H9 (cell line): ENCODE measurements at regions not wholly inside any gene's neighbourhood (a gene's known extent, or its start where the extent isn't known, plus 50 kb on each side); places are given as distances from the start of the nearest gene placed in this dataset.

Experiments used
- DNase-seq: peaks from one replicate; pipeline ENCODE4 v3.0.0-alpha.2; 2017
- H2AFZ ChIP-seq: one replicate; pipeline ENCODE4 v1.6.1; 2013; ENCODE audit warnings: mild to moderate bottlenecking, low read length, control low read depth, moderate library complexity
- H2AK5ac ChIP-seq: 2 replicates; pipeline ENCODE4 v1.6.1; 2013; ENCODE audit warnings: low read length, control low read depth, mixed read lengths; ENCODE audit not compliant: insufficient read length
- H2BK120ac ChIP-seq: one replicate; pipeline ENCODE4 v1.6.1; 2013; ENCODE audit warnings: low read depth, mild to moderate bottlenecking, low read length, control low read depth, inconsistent platforms; ENCODE audit not compliant: poor library complexity, severe bottlenecking
- H2BK12ac ChIP-seq: 2 replicates; pipeline ENCODE4 v1.6.1; 2013; ENCODE audit warnings: low read length, control low read depth, mixed read lengths, low read depth; ENCODE audit not compliant: insufficient read length
- H2BK15ac ChIP-seq: 2 replicates; pipeline ENCODE4 v1.6.1; 2013; ENCODE audit warnings: low read depth, low read length, control low read depth
- H2BK20ac ChIP-seq: one replicate; pipeline ENCODE4 v1.6.1; 2013; ENCODE audit warnings: low read depth, mild to moderate bottlenecking, low read length, control low read depth, inconsistent platforms; ENCODE audit not compliant: poor library complexity, severe bottlenecking
- H2BK5ac ChIP-seq: 2 replicates; pipeline ENCODE4 v1.6.1; 2013; ENCODE audit warnings: low read length, control low read depth, mixed read lengths; ENCODE audit not compliant: insufficient read length
- H3K14ac ChIP-seq: 2 replicates; pipeline ENCODE4 v1.6.1; 2013; ENCODE audit warnings: low read length, control low read depth; ENCODE audit not compliant: insufficient read depth
- H3K18ac ChIP-seq: 2 replicates; pipeline ENCODE4 v1.6.1; 2013; ENCODE audit warnings: low read depth, mild to moderate bottlenecking, mixed read lengths, low read length, control low read depth; ENCODE audit not compliant: insufficient read length
- H3K23ac ChIP-seq: 2 replicates; pipeline ENCODE4 v1.6.1; 2013; ENCODE audit warnings: low read length, control low read depth, mixed read lengths, low read depth; ENCODE audit not compliant: insufficient read length
- H3K23me2 ChIP-seq: 2 replicates; pipeline ENCODE4 v1.6.1; 2013; ENCODE audit warnings: low read depth, mild to moderate bottlenecking, mixed read lengths, low read length, control low read depth; ENCODE audit not compliant: insufficient read length, poor library complexity, severe bottlenecking
- H3K27ac ChIP-seq: 2 replicates; pipeline ENCODE4 v1.5.1; 2013; ENCODE audit warnings: low read length, control low read depth, mixed read lengths, low read depth; ENCODE audit not compliant: insufficient read length
- H3K27me3 ChIP-seq: 2 replicates; pipeline ENCODE4 v1.6.1; 2013; ENCODE audit warnings: low read length, control low read depth, inconsistent platforms; ENCODE audit not compliant: insufficient read depth
- H3K4ac ChIP-seq: 2 replicates; pipeline ENCODE4 v1.6.1; 2013; ENCODE audit warnings: low read depth, mild to moderate bottlenecking, control low read depth, inconsistent platforms, low read length, moderate library complexity
- H3K4me1 ChIP-seq: 2 replicates; pipeline ENCODE4 v1.6.1; 2013; ENCODE audit warnings: low read length, control low read depth, inconsistent platforms; ENCODE audit not compliant: insufficient read depth
- H3K4me2 ChIP-seq: 2 replicates; pipeline ENCODE4 v1.6.1; 2013; ENCODE audit warnings: low read length, control low read depth, mixed read lengths; ENCODE audit not compliant: insufficient read length, insufficient read depth
- H3K56ac ChIP-seq: 2 replicates; pipeline ENCODE4 v1.6.1; 2013; ENCODE audit warnings: low read depth, mild to moderate bottlenecking, mixed read lengths, low read length, control low read depth; ENCODE audit not compliant: insufficient read length
- H3K79me1 ChIP-seq: 2 replicates; pipeline ENCODE4 v1.6.1; 2013; ENCODE audit warnings: low read depth, mild to moderate bottlenecking, moderate library complexity, low read length, control low read depth, inconsistent platforms; ENCODE audit not compliant: insufficient read depth, poor library complexity, severe bottlenecking
- H3K79me2 ChIP-seq: 2 replicates; pipeline ENCODE4 v1.6.1; 2013; ENCODE audit warnings: low read length, control low read depth, inconsistent platforms; ENCODE audit not compliant: insufficient read depth
- H3K9ac ChIP-seq: 2 replicates; pipeline ENCODE4 v1.6.1; 2013; ENCODE audit warnings: low read length, control low read depth, mixed read lengths; ENCODE audit not compliant: insufficient read length; ENCODE audit errors: extremely low read depth
- H3K9me3 ChIP-seq: one replicate; pipeline ENCODE4 v1.6.1; 2013; ENCODE audit warnings: low read depth, low read length, inconsistent platforms; ENCODE audit not compliant: control insufficient read depth
- H3T11ph ChIP-seq: one replicate; pipeline ENCODE4 v1.6.1; 2013; ENCODE audit warnings: mild to moderate bottlenecking, low read length, control low read depth, inconsistent platforms
- H4K20me1 ChIP-seq: one replicate; pipeline ENCODE4 v1.6.1; 2013; ENCODE audit not compliant: control insufficient read depth, insufficient read length, insufficient read depth
- H4K5ac ChIP-seq: 2 replicates; pipeline ENCODE4 v1.6.1; 2013; ENCODE audit warnings: low read depth, mild to moderate bottlenecking, mixed read lengths, low read length, control low read depth; ENCODE audit not compliant: insufficient read length
- H4K8ac ChIP-seq: replicated peaks from 2 replicates; pipeline ENCODE4 v1.6.1; 2013; ENCODE audit warnings: low read length, control low read depth, mixed read lengths, low read depth; ENCODE audit not compliant: insufficient read length
- H4K91ac ChIP-seq: 2 replicates; pipeline ENCODE4 v1.6.1; 2013; ENCODE audit warnings: low read depth, mild to moderate bottlenecking, moderate library complexity, mixed read lengths, low read length, control low read depth; ENCODE audit not compliant: insufficient read length
- H3K27ac Mint-ChIP-seq, 3 experiments: 2 replicates in 2 of 3; 3 replicates in 1 of 3; pipeline ENCODE4 v1.8.0; 2020 to 2021; ENCODE audit warnings: mixed read lengths in 3 of 3, mild to moderate bottlenecking in 1 of 3, moderate library complexity in 1 of 3
- H3K27me3 Mint-ChIP-seq: 2 replicates; pipeline ENCODE4 v1.8.0; 2021; ENCODE audit warnings: low read depth, mild to moderate bottlenecking, moderate library complexity, mixed read lengths
- H3K36me3 Mint-ChIP-seq, 3 experiments: 2 replicates in 2 of 3; 3 replicates in 1 of 3; pipeline ENCODE4 v1.8.0; 2020 to 2021; ENCODE audit warnings: low read depth in 3 of 3, mixed read lengths in 3 of 3; ENCODE audit not compliant: insufficient read depth in 1 of 3
- H3K4me1 Mint-ChIP-seq, 2 experiments: 2 replicates each; pipeline ENCODE4 v1.8.0; 2020; ENCODE audit warnings: mixed read lengths in 2 of 2
- H3K4me3 Mint-ChIP-seq, 2 experiments: 2 replicates in 1 of 2; 3 replicates in 1 of 2; pipeline ENCODE4 v1.8.0; 2020 to 2021; ENCODE audit warnings: mild to moderate bottlenecking in 2 of 2, mixed read lengths in 2 of 2, moderate library complexity in 1 of 2
- H3K9me3 Mint-ChIP-seq, 2 experiments: 2 replicates in 1 of 2; 3 replicates in 1 of 2; pipeline ENCODE4 v1.8.0; 2020; ENCODE audit warnings: mild to moderate bottlenecking in 2 of 2, mixed read lengths in 2 of 2, moderate library complexity in 1 of 2
- CTCF ChIP-seq: fragments of 200-600 bp; sonication (generic); conservative IDR thresholded peaks from 3 replicates; pipeline ENCODE4 v1.8.0; 2021; ENCODE audit warnings: antibody characterized with exemption, mild to moderate bottlenecking

GRCh38 chr1:71267220-71267619 is 186.4 kb upstream of the ZRANB2 start:
- no peaks in the 10 kb centered on the region for H3K79me1 ChIP-seq
- no peak overlapping the region for H3K18ac ChIP-seq
- H3K4me2 ChIP-seq = no peak overlapping the region
- no peak overlapping the region for H3K14ac ChIP-seq
- H3K4me1 ChIP-seq = no peaks in the 10 kb centered on the region
- no peaks in the 10 kb centered on the region for H3K79me2 ChIP-seq
- H2BK12ac ChIP-seq = no peak overlapping the region
- no peak overlapping the region for H3K9ac ChIP-seq
- Mint-ChIP-seq H3K9me3 (no peaks in the 10 kb centered on the region), H3K4me1 (peaks cover 0 to 11% of the 10 kb centered on the region in 2 experiments; a peak in 2 of 4 replicates), H3K27ac (no peak overlapping the region), H3K27me3 (no peaks in the 10 kb centered on the region), H3K36me3 (no peaks in the 10 kb centered on the region), H3K4me3 (no peak overlapping the region)
- no peak for DNase-seq
- H2BK5ac ChIP-seq = no peak overlapping the region
- H3K9me3 ChIP-seq = no peaks in the 10 kb centered on the region
- no peak for TF ChIP-seq CTCF
- H3K56ac ChIP-seq = no peak overlapping the region
- no peak overlapping the region for H3K27ac ChIP-seq
- no peak overlapping the region for H2BK20ac ChIP-seq
- no peak overlapping the region for H2AK5ac ChIP-seq
- no peak overlapping the region for H3K4ac ChIP-seq
- no peak overlapping the region for H4K5ac ChIP-seq
- no peak overlapping the region for H3K23ac ChIP-seq
- no peaks in the 10 kb centered on the region for H3K23me2 ChIP-seq
- no peak overlapping the region for H2BK120ac ChIP-seq
- no peak overlapping the region for H2BK15ac ChIP-seq
- no peak overlapping the region for H2AFZ ChIP-seq
- H4K20me1 ChIP-seq = no peaks in the 10 kb centered on the region
- no peak overlapping the region for H4K91ac ChIP-seq
- H3K27me3 ChIP-seq = no peaks in the 10 kb centered on the region
- no peak overlapping the region for H4K8ac ChIP-seq
- no peak overlapping the region for H3T11ph ChIP-seq
